ENCODE measurements at regions not wholly inside any gene's neighbourhood (a gene's known extent, or its start where the extent isn't known, plus 50 kb on each side); places are given as distances from the start of the nearest gene placed in this dataset.

- TF ChIP-seq CTCF (IDR thresholded peaks at IDR 0.05; ENCODE audit: insufficient read depth, low read depth, low read length), result no peak
- no peak for DNase-seq (ENCODE audit: low read depth)
- H3K4me3 ChIP-seq (ENCODE audit: low read depth, low read length), result no peak overlapping the region
These were observed 157.3 kb downstream of the C5orf15 start for GRCh38 chr5:133811168-133811567.

- TF ChIP-seq CTCF (IDR thresholded peaks at IDR 0.05; ENCODE audit: insufficient read depth, low read depth, low read length), result no peak
- no peak for DNase-seq (ENCODE audit: low read depth)
- no peak overlapping the region for H3K4me3 ChIP-seq (ENCODE audit: low read depth, low read length)
These were observed 158.6 kb downstream of the C5orf15 start for GRCh38 chr5:133809801-133810200.

GRCh38 chr5:133807348-133807747 is 161.1 kb downstream of the C5orf15 start:
- no peak for TF ChIP-seq CTCF (IDR thresholded peaks at IDR 0.05; ENCODE audit: insufficient read depth, low read depth, low read length)
- no peak for DNase-seq (ENCODE audit: low read depth)
- no peak overlapping the region for H3K4me3 ChIP-seq (ENCODE audit: low read depth, low read length)

GRCh38 chr5:133806847-133807246 is 161.6 kb downstream of the C5orf15 start:
- no peak for TF ChIP-seq CTCF (IDR thresholded peaks at IDR 0.05; ENCODE audit: insufficient read depth, low read depth, low read length)
- DNase-seq (ENCODE audit: low read depth), result no peak

GRCh38 chr5:133801955-133802751 is 166.3 kb downstream of the C5orf15 start:
- TF ChIP-seq CTCF (IDR thresholded peaks at IDR 0.05; ENCODE audit: insufficient read depth, low read depth, low read length), result no peak
- peak; percentile 6 for DNase-seq (ENCODE audit: low read depth)
- H3K4me3 ChIP-seq (ENCODE audit: low read depth, low read length), result no peak overlapping the region

More at GRCh38 chr5:133806847-133807246, 161.6 kb downstream of the C5orf15 start:
- no peak overlapping the region for H3K4me3 ChIP-seq (ENCODE audit: low read depth, low read length)

GRCh38 chr5:133801431-133801830 is 167.0 kb downstream of the C5orf15 start:
- no peak for TF ChIP-seq CTCF (IDR thresholded peaks at IDR 0.05; ENCODE audit: insufficient read depth, low read depth, low read length)
- DNase-seq (ENCODE audit: low read depth), result no peak
- H3K4me3 ChIP-seq (ENCODE audit: low read depth, low read length), result no peak overlapping the region

Measured in fibroblast of villous mesenchyme (primary cell).